GM23338 (cell line): ENCODE measurements at regions not wholly inside any gene's neighbourhood (a gene's known extent, or its start where the extent isn't known, plus 50 kb on each side); places are given as distances from the start of the nearest gene placed in this dataset.

Experiments used
- ATAC-seq: fragments of 200-7000 bp; cut with Tn5 transposase; 3 replicates; pipeline ENCODE4 v1.9.1; 2020
- DNase-seq: peaks from one replicate; pipeline ENCODE4 v3.0.0-alpha.2; 2015; ENCODE audit warnings: low spot score
- H2AFZ ChIP-seq: fragments of 200-600 bp; sonication (generic); 2 replicates; pipeline ENCODE4 v1.8.0; 2016; ENCODE audit warnings: antibody characterized with exemption, mild to moderate bottlenecking, moderate library complexity
- H3F3A ChIP-seq: fragments of 200-600 bp; sonication (generic); replicated peaks from 2 replicates; pipeline ENCODE4 v1.8.0; 2017; ENCODE audit warnings: antibody characterized with exemption, mixed run types, low read depth
- H3K27ac ChIP-seq: fragments of 200-600 bp; sonication (generic); 2 replicates; pipeline ENCODE4 v1.6.1; 2016; ENCODE audit warnings: low read depth
- H3K27me3 ChIP-seq: fragments of 200-600 bp; sonication (generic); 2 replicates; pipeline ENCODE4 v1.8.0; 2016; ENCODE audit warnings: mild to moderate bottlenecking, mixed run types, moderate library complexity; ENCODE audit not compliant: insufficient read depth
- H3K36me3 ChIP-seq: fragments of 200-600 bp; sonication (generic); 2 replicates; pipeline ENCODE4 v1.8.0; 2016; ENCODE audit warnings: mild to moderate bottlenecking; ENCODE audit not compliant: insufficient read depth
- H3K4me1 ChIP-seq: fragments of 200-600 bp; sonication (generic); 2 replicates; pipeline ENCODE4 v1.8.0; 2016; ENCODE audit warnings: mild to moderate bottlenecking, moderate library complexity; ENCODE audit not compliant: insufficient read depth
- H3K4me2 ChIP-seq: fragments of 200-600 bp; sonication (generic); 2 replicates; pipeline ENCODE4 v1.7.1; 2017; ENCODE audit warnings: mixed run types
- H3K4me3 ChIP-seq: fragments of 200-600 bp; sonication (generic); 2 replicates; pipeline ENCODE4 v1.6.1; 2016; ENCODE audit warnings: mixed run types
- H3K79me2 ChIP-seq: fragments of 200-600 bp; sonication (generic); replicated peaks from 2 replicates; pipeline ENCODE4 v1.8.0; 2017; ENCODE audit warnings: mild to moderate bottlenecking; ENCODE audit not compliant: insufficient read depth
- H3K9me2 ChIP-seq: fragments of 200-600 bp; sonication (generic); 2 replicates; pipeline ENCODE4 v1.8.0; 2017; ENCODE audit not compliant: insufficient read depth
- H4K20me1 ChIP-seq: fragments of 200-600 bp; sonication (generic); replicated peaks from 2 replicates; pipeline ENCODE4 v1.8.0; 2017; ENCODE audit warnings: mild to moderate bottlenecking; ENCODE audit not compliant: insufficient read depth
- H3K27ac Mint-ChIP-seq: 2 replicates; pipeline ENCODE4 v1.8.0; 2020; ENCODE audit warnings: inconsistent platforms, mild to moderate bottlenecking, moderate library complexity, mixed read lengths
- H3K27me3 Mint-ChIP-seq: 3 replicates; pipeline ENCODE4 v1.8.0; 2022; ENCODE audit warnings: low read depth, mild to moderate bottlenecking, moderate library complexity, mixed read lengths, inconsistent platforms; ENCODE audit not compliant: insufficient read depth, poor library complexity
- H3K36me3 Mint-ChIP-seq: 3 replicates; pipeline ENCODE4 v1.8.0; 2021; ENCODE audit warnings: low read depth, mild to moderate bottlenecking, inconsistent platforms, moderate library complexity, mixed read lengths
- H3K4me1 Mint-ChIP-seq: 3 replicates; pipeline ENCODE4 v1.8.0; 2020; ENCODE audit warnings: mild to moderate bottlenecking, inconsistent platforms, mixed read lengths
- H3K4me3 Mint-ChIP-seq: 3 replicates; pipeline ENCODE4 v1.8.0; 2021; ENCODE audit warnings: moderate library complexity, mild to moderate bottlenecking, inconsistent platforms, mixed read lengths
- H3K9me3 Mint-ChIP-seq: 3 replicates; pipeline ENCODE4 v1.8.0; 2020; ENCODE audit warnings: moderate library complexity, mild to moderate bottlenecking, inconsistent platforms, mixed read lengths
- CREB1 ChIP-seq: fragments of 250-450 bp; sonication (Bioruptor Pico); IDR thresholded peaks from 2 replicates; pipeline ENCODE4 v1.5.0; 2020; ENCODE audit warnings: low read depth, mild to moderate bottlenecking, moderate library complexity
- EZH2 ChIP-seq: fragments of 200-600 bp; sonication (generic); IDR thresholded peaks from one replicate; pipeline ENCODE4 v1.8.0; 2017; ENCODE audit warnings: antibody characterized with exemption, mild to moderate bottlenecking, low read depth; ENCODE audit not compliant: unreplicated experiment
- EZH2phosphoT487 ChIP-seq: fragments of 200-600 bp; sonication (generic); IDR thresholded peaks from one replicate; pipeline ENCODE4 v1.8.1; 2018; ENCODE audit warnings: antibody characterized with exemption; ENCODE audit not compliant: unreplicated experiment
- JUNB ChIP-seq: IDR thresholded peaks from one replicate; pipeline ENCODE4 v1.6.1; 2016; ENCODE audit warnings: antibody characterized with exemption; ENCODE audit not compliant: unreplicated experiment
- STAT1 ChIP-seq: IDR thresholded peaks from one replicate; pipeline ENCODE4 v1.6.1; 2016; ENCODE audit warnings: antibody characterized with exemption; ENCODE audit not compliant: unreplicated experiment
- ZNF114 ChIP-seq: fragments of 250-450 bp; sonication (Bioruptor Pico); IDR thresholded peaks from 2 replicates; pipeline ENCODE4 v1.5.0; 2020; ENCODE audit warnings: mild to moderate bottlenecking, moderate library complexity
- ZNF331 ChIP-seq: fragments of 250-450 bp; sonication (Bioruptor Pico); IDR thresholded peaks from 2 replicates; pipeline ENCODE4 v1.5.0; 2020; ENCODE audit warnings: low read depth, mild to moderate bottlenecking, moderate library complexity
- ZNF462 ChIP-seq: fragments of 250-450 bp; sonication (Bioruptor Pico); IDR thresholded peaks from 2 replicates; pipeline ENCODE4 v1.5.0; 2020; ENCODE audit warnings: mild to moderate bottlenecking, moderate library complexity

GRCh38 chr2:19505199-19506136, 147.0 kb upstream of the OSR1 start:
- no peaks in the 10 kb centered on the region for H3K79me2 ChIP-seq
- Mint-ChIP-seq H3K4me1 (peaks cover 6% of the 10 kb centered on the region), H3K27ac (no peak overlapping the region), H3K36me3 (no peaks in the 10 kb centered on the region), H3K4me3 (no peak overlapping the region), H3K9me3 (no peaks in the 10 kb centered on the region), H3K27me3 (no peaks in the 10 kb centered on the region)
- TF ChIP-seq ZNF462 (CRISPR knock-in tag): no peak
- H3K36me3 ChIP-seq: no peaks in the 10 kb centered on the region
- no peaks in the 10 kb centered on the region for H3F3A ChIP-seq
- H3K9me2 ChIP-seq: peaks cover 8% of the 10 kb centered on the region
- H3K4me1 ChIP-seq: no peaks in the 10 kb centered on the region
- no peak overlapping the region for H3K4me3 ChIP-seq
- H3K27me3 ChIP-seq: no peaks in the 10 kb centered on the region
- no peak overlapping the region for H3K27ac ChIP-seq
- DNase-seq (no peak), ATAC-seq (no peak)
- H4K20me1 ChIP-seq: no peaks in the 10 kb centered on the region
- H2AFZ ChIP-seq: peak overlapping the region; percentile 67; the same call in 1 of the 2 replicates
- H3K4me2 ChIP-seq: no peak overlapping the region

- peaks cover 6% of the 10 kb centered on the region for H3K4me1 Mint-ChIP-seq
- Histone ChIP-seq H3K79me2 (no peaks in the 10 kb centered on the region), H3K27me3 (no peaks in the 10 kb centered on the region), H3K27ac (no peak overlapping the region), H3K4me1 (no peaks in the 10 kb centered on the region), H3K4me3 (no peak overlapping the region), H3F3A (no peaks in the 10 kb centered on the region), H4K20me1 (no peaks in the 10 kb centered on the region), H3K9me2 (peaks cover 8% of the 10 kb centered on the region), H2AFZ (no peak overlapping the region; the same call in 1 of the 2 replicates), H3K36me3 (no peaks in the 10 kb centered on the region), H3K4me2 (no peak overlapping the region)
- no peak overlapping the region for H3K27ac Mint-ChIP-seq
- ATAC-seq (no peak), DNase-seq (no peak)
- no peaks in the 10 kb centered on the region for H3K36me3 Mint-ChIP-seq
- H3K4me3 Mint-ChIP-seq: no peak overlapping the region
- no peaks in the 10 kb centered on the region for H3K9me3 Mint-ChIP-seq
- H3K27me3 Mint-ChIP-seq: no peaks in the 10 kb centered on the region
- TF ChIP-seq JUNB (no peak), STAT1 (no peak), ZNF331 (CRISPR knock-in tag) (no peak), ZNF114 (no peak), EZH2 (no peak), EZH2phosphoT487 (no peak), CREB1 (CRISPR knock-in tag) (no peak)
Measured at GRCh38 chr2:19504400-19505198, 146.2 kb upstream of the OSR1 start.
